T-helper 17 cell (primary cell): ENCODE measurements at regions not wholly inside any gene's neighbourhood (a gene's known extent, or its start where the extent isn't known, plus 50 kb on each side); places are given as distances from the start of the nearest gene placed in this dataset.
"Not testable (repeated sequence)": the region's sequence is repeated elsewhere in the genome, so short reads cannot be mapped to it uniquely, and the experiment has no call there.

Experiments used
- ATAC-seq: fragments of 150-1000 bp; cut with Tn5 transposase; 2 replicates; pipeline ENCODE4 v1.10.0; 2021; ENCODE audit warnings: mild to moderate bottlenecking, moderate library complexity
- DNase-seq, 3 donors: peaks; one replicate each; pipeline versions ENCODE4 v3.0.0 to v3.0.0-alpha.2; 2020 to 2021
- H3K9me3 ChIP-seq: one replicate; pipeline ENCODE4 v1.7.0; 2013; ENCODE audit warnings: low read length, mild to moderate bottlenecking; ENCODE audit not compliant: control insufficient read depth, poor library complexity, severe bottlenecking
- H3K27ac Mint-ChIP-seq: one replicate; pipeline ENCODE4 v1.8.0; 2022; ENCODE audit warnings: mild to moderate bottlenecking, moderate library complexity, mixed read lengths
- H3K27me3 Mint-ChIP-seq: one replicate; pipeline ENCODE4 v1.8.0; 2022; ENCODE audit warnings: mixed read lengths
- H3K36me3 Mint-ChIP-seq: one replicate; pipeline ENCODE4 v1.8.0; 2022; ENCODE audit warnings: low read depth, mixed read lengths
- H3K4me1 Mint-ChIP-seq: one replicate; pipeline ENCODE4 v1.8.0; 2022; ENCODE audit warnings: mild to moderate bottlenecking, mixed read lengths
- H3K4me3 Mint-ChIP-seq: one replicate; pipeline ENCODE4 v1.8.0; 2022; ENCODE audit warnings: mild to moderate bottlenecking, moderate library complexity, mixed read lengths

DNA sequence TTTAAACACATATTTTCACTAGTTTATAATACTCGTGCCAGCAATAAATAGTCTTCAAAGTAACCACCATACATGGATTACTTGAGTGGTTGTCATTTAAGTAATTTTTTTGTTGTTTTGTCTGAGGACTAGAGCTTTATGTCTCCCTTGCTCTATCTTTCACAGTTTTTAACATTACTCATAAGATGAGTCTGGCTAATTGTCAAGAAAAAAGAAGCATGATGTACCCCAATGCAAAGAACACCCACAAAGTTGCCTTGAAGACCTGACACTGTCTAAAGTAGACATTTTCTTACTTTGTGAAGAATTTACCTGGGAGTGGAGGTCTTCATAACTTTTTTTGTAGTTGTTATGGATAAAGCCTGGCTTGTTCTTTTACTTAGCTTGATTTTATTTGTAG is 210.4 kb upstream of the BRINP3 start:
- Mint-ChIP-seq H3K36me3 (no peaks in the 10 kb centered on the region), H3K4me1 (no peaks in the 10 kb centered on the region), H3K27ac (no peak overlapping the region), H3K27me3 (no peaks in the 10 kb centered on the region), H3K4me3 (no peak overlapping the region)
- H3K9me3 ChIP-seq = no peaks in the 10 kb centered on the region
- DNase-seq (no peak), ATAC-seq (no peak)

DNA sequence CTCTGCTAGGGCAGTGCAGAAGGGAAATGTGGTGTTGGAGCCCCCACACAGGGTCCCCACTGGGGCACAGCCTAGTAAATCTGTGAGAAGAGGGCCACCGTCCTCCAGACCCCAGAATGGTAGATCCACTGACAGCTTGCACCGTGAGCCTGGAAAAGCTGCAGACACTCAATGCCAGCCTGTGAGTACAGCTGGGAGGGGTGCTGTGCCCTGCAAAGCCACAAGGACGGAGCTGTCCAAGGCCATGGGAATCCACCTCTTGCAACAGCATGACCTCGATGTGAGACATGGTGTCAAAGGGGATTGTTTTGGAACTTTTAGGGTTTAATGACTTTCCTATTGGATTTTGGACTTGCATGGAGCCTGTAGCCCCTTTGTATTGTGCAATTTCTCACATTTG is 220.8 kb upstream of the BRINP3 start:
- not testable (repeated sequence) for ATAC-seq, H3K27me3 Mint-ChIP-seq, H3K36me3 Mint-ChIP-seq, H3K4me1 Mint-ChIP-seq, DNase-seq, H3K4me3 Mint-ChIP-seq, H3K27ac Mint-ChIP-seq, H3K9me3 ChIP-seq

DNA sequence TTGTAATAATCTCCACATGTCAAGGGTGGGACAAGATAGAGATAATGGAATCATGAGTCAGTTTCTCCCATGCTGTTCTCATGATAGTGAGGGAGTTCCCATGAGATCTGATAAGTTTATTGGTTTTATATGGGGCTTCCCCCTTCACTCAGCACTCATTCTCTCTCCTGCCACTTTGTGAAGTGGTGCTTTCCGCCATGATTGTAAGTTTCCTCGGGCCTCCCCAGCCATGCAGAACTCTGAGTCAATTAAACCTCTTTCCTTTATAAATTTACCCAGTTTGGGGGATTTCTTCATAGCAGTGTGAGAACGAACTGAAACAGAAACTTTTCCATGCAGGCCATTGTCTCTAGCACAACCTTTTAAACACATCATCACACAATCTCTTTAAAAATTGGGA is 221.5 kb upstream of the BRINP3 start:
- H3K4me3 Mint-ChIP-seq = no peak overlapping the region
- H3K36me3 Mint-ChIP-seq = no peaks in the 10 kb centered on the region
- H3K27ac Mint-ChIP-seq = no peak overlapping the region
- no peaks in the 10 kb centered on the region for H3K4me1 Mint-ChIP-seq
- no peaks in the 10 kb centered on the region for H3K27me3 Mint-ChIP-seq
- no peaks in the 10 kb centered on the region for H3K9me3 ChIP-seq
- ATAC-seq (no peak), DNase-seq (no peak)

DNA sequence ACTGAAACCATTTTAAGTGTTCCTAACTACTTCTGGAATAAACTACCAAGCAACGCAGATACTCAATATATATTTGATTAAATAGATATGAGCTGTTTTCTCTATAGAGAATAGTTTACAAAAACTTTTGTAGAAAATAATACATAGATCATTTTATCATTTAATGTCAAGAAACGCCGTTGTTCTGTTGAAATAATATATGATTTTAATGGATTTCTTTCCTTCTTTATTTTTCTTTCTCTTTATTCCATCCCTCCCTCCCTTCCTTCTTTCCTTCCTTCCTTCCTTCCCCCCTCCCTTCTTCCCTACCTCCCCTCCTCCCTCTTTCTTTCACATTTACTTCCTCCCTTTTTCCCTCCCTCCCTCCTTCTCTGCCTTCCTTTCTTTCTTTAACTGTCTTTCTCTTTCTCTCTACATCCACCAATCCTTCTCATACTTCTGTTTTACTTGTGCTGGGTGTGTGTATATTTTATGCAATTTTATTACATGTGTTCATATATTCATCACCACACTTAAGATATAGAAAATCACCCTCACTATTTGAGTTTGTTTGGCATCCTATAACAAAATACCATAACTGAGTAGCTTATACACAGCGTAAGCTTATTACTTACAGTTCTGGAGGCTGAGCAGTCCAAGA is 230.9 kb upstream of the BRINP3 start:
- Mint-ChIP-seq H3K27ac (no peak overlapping the region), H3K4me3 (no peak overlapping the region), H3K27me3 (no peaks in the 10 kb centered on the region), H3K4me1 (no peaks in the 10 kb centered on the region), H3K36me3 (no peaks in the 10 kb centered on the region)
- H3K9me3 ChIP-seq = peaks cover 2% of the 10 kb centered on the region
- ATAC-seq = no peak
- DNase-seq = no peak

DNA sequence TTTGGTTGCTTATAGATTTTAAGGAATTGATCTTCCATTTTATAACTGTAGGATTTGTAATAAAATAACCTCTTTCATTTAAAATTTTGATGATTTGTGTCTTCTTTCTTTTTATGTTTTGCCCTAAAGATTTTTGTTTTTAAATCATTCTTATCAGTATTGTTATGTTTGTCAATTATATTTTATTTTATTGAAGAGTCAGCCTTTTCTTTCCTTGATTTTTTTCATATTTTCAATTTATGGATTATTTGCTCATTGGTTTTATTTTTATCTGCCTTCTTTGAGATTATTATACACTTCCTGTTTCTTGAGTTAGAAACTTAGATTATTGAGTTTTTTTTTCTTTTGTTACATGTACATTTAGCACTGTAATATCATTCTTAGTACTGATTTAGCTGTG is 233.4 kb upstream of the BRINP3 start:
- Mint-ChIP-seq H3K4me1 (no peaks in the 10 kb centered on the region), H3K4me3 (no peak overlapping the region), H3K36me3 (no peaks in the 10 kb centered on the region), H3K27me3 (no peaks in the 10 kb centered on the region), H3K27ac (no peak overlapping the region)
- no peak for DNase-seq
- H3K9me3 ChIP-seq = no peaks in the 10 kb centered on the region
- ATAC-seq = no peak

DNA sequence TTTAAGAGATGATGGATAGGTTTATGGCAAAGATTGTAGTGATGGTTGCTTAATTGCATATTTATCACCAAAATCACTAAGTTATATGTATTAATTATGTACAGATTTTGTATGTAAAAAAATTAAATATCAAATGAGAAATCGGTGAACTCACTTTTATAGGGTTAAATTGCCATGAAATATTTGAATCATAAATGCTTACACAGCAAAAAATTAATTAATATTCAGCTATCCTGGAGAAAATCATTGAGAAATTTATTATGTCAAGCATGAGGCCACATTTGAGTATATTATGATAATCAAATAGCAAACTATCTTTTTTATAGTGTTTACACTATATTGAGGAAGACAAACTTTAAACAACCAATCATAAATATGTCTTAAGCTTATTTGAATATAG is 239.4 kb upstream of the BRINP3 start:
- H3K36me3 Mint-ChIP-seq = no peaks in the 10 kb centered on the region
- H3K4me3 Mint-ChIP-seq = no peak overlapping the region
- no peaks in the 10 kb centered on the region for H3K9me3 ChIP-seq
- no peak overlapping the region for H3K27ac Mint-ChIP-seq
- DNase-seq (no peak), ATAC-seq (no peak)
- no peaks in the 10 kb centered on the region for H3K4me1 Mint-ChIP-seq
- H3K27me3 Mint-ChIP-seq = no peaks in the 10 kb centered on the region

DNA sequence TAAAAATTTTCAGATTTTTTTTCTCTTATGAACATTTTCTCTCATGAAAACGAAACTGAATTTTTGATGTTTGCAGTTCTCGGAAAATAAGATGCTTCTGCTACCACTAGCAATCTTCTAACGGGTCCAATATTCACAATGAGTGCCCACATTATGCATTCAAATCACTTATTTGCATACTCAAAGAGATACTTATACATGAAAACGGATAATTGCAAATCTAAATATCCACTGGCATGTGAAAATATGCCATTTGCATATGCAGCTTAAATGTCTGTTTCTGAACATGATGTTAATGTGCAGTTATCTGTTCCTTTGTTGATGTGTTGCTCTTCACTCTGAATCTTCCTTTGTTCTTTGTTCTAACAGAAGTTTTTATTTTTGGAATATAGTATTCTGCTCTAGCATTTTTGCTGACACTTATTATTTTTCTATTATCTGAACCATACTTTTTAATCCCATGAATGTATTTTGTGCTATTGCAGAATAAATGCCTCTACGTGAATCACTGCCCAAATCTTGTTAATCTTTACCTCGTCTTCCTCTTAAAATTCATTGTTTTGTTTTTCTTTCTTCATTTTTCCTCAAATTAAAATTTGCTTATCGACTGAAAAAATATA is 259.4 kb upstream of the BRINP3 start:
- H3K27ac Mint-ChIP-seq = no peak overlapping the region
- no peak overlapping the region for H3K4me3 Mint-ChIP-seq
- H3K9me3 ChIP-seq = no peaks in the 10 kb centered on the region
- DNase-seq (no peak), ATAC-seq (no peak)
- H3K27me3 Mint-ChIP-seq = no peaks in the 10 kb centered on the region
- H3K4me1 Mint-ChIP-seq = no peaks in the 10 kb centered on the region
- H3K36me3 Mint-ChIP-seq = no peaks in the 10 kb centered on the region

DNA sequence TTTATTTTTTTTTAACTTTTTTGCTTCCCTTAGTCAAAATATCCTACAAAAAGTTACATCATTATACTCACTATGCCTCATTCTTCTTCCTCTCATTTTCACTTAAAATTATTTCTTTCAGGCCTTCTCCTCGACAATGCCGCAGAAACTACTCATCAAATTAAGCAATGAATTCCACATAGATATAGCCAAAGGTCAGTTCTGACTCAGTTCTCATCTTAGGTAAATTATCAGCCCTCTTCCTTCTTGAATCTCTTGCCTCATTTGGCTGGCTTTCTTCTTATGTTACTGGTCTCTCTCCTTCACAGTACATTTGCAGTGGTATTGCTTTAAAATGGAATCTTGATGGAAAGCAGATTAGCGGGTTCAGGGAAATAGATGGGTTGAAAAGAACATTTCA is 260.7 kb upstream of the BRINP3 start:
- Mint-ChIP-seq H3K4me1 (no peaks in the 10 kb centered on the region), H3K27ac (no peak overlapping the region), H3K4me3 (no peak overlapping the region), H3K36me3 (no peaks in the 10 kb centered on the region), H3K27me3 (no peaks in the 10 kb centered on the region)
- DNase-seq (no peak), ATAC-seq (no peak)
- no peaks in the 10 kb centered on the region for H3K9me3 ChIP-seq

DNA sequence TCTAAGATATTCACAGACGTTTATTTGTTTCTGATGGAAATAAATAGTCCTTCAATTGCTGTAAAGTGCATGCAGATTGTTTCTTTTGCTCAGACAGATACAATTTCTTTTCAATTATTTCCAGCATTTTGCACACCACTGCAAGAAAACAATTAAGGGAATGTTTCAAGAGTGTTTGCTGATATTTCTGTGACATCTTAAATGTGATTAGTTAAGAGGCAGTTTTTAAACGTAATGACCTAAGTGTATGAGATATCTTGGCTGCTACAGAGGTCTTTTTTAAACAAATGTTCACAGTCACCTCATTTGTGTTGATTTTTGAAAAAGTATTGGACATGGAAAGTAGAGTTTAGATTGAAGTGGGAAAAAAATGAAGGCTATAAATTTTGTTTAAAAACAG is 262.3 kb upstream of the BRINP3 start:
- Mint-ChIP-seq H3K27ac (no peak overlapping the region), H3K4me1 (no peaks in the 10 kb centered on the region), H3K4me3 (no peak overlapping the region), H3K27me3 (no peaks in the 10 kb centered on the region), H3K36me3 (no peaks in the 10 kb centered on the region)
- no peaks in the 10 kb centered on the region for H3K9me3 ChIP-seq
- DNase-seq (no peak), ATAC-seq (no peak)

DNA sequence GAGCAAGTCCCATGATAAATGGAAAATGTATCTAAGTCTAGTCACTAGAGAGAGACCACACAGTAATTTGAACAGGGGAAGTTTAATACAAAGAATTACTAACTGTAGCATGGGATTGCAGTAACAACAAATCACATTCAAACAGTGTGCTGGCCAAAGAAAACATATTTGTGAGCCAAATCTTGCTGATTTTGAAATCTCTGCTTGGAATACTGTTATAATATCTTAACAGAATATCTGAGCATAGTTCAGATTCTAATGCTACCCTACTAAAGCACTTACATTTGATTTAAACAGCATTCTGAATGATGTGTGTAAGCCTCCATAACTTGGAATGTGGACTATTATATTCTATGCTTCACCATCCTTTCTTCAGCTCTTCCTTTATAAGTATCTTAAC is 270.0 kb upstream of the BRINP3 start:
- H3K27ac Mint-ChIP-seq = no peak overlapping the region
- ATAC-seq (no peak), DNase-seq (no peak)
- H3K4me1 Mint-ChIP-seq = no peaks in the 10 kb centered on the region
- H3K36me3 Mint-ChIP-seq = no peaks in the 10 kb centered on the region
- H3K27me3 Mint-ChIP-seq = no peaks in the 10 kb centered on the region
- H3K4me3 Mint-ChIP-seq = no peak overlapping the region
- H3K9me3 ChIP-seq = no peaks in the 10 kb centered on the region

DNA sequence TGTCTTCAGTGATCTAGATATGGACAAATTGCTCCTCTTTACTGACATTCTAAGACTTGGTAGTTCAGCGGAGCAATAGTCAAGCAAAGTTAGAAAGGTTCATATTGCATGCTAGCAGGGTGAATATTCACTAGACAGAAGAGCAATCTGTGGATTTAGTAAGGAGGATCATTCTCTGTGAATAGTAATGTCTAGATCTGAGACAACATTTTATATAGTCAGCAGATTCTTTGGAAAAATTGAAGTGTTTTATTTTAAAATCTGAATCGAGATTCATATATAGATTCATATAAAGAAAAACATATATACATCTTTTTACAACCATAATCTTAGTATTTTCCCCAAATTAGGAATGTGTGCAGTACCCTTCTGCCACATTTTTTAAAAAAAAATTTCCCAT is 274.5 kb upstream of the BRINP3 start:
- ATAC-seq = no peak
- Mint-ChIP-seq H3K36me3 (no peaks in the 10 kb centered on the region), H3K4me3 (no peak overlapping the region), H3K27me3 (no peaks in the 10 kb centered on the region), H3K4me1 (no peaks in the 10 kb centered on the region), H3K27ac (no peak overlapping the region)
- no peak for DNase-seq
- H3K9me3 ChIP-seq = no peaks in the 10 kb centered on the region

DNA sequence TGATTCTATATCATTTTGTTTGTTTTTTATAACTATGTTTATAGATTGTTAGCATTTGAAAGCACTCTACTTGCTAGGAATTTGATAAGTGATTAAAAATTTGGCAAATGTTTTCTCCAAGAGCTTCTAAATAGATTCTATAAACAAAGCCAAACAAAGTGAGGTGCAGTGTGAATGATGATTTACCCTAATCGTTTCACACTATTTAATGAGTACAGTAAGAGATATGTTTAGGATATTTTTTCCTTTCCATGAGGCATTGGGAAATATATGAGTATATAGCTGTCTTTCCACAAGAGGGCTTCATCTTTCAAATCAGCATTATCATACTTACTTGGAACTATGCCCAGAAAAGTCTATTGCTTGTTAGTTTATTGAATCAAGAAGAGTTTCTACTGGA is 277.0 kb upstream of the BRINP3 start:
- Mint-ChIP-seq H3K4me1 (no peaks in the 10 kb centered on the region), H3K4me3 (no peak overlapping the region), H3K27me3 (no peaks in the 10 kb centered on the region), H3K27ac (no peak overlapping the region), H3K36me3 (no peaks in the 10 kb centered on the region)
- ATAC-seq (no peak), DNase-seq (no peak)
- H3K9me3 ChIP-seq = no peaks in the 10 kb centered on the region

DNA sequence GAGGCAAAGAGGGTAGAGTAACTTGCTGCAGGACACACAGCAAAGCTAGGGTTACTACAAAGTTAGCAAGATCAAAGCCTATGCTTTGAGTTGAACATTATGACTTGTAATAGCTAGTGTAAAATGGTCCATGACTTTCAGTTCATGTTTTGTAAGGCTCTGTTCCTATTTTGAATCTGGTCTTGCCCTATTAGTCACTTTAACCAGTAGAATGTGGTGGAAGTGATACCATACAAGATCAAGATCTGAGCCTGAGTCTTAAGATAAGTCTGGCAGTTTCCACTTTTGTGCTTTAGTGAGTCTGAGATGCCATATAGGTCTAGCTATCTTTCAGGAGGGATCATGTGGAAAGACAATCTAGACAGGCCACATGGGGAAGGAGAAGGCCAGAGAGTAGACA is 282.1 kb upstream of the BRINP3 start:
- DNase-seq (no peak), ATAC-seq (no peak)
- no peaks in the 10 kb centered on the region for H3K27me3 Mint-ChIP-seq
- no peak overlapping the region for H3K4me3 Mint-ChIP-seq
- no peaks in the 10 kb centered on the region for H3K36me3 Mint-ChIP-seq
- no peak overlapping the region for H3K27ac Mint-ChIP-seq
- H3K9me3 ChIP-seq = no peaks in the 10 kb centered on the region
- H3K4me1 Mint-ChIP-seq = no peaks in the 10 kb centered on the region

DNA sequence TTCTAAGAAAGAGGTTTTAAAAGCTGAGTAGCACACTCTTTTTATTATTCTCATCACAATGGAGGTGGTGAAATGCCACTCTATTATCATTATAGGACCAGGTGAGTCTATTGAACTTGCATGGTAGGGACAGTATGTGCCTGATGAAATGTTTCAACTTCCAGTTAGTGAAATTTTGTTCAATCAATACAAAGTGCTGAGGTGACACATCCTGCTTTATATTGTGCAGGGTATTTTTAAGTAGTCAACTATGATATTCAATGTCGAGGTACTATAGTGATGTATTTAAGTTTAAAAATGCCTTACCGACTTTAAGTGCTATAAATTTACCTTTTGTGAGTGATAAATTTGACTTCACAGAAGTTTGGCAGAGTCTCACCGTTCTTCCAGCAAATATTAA is 284.7 kb upstream of the BRINP3 start:
- no peaks in the 10 kb centered on the region for H3K9me3 ChIP-seq
- Mint-ChIP-seq H3K4me1 (no peaks in the 10 kb centered on the region), H3K4me3 (no peak overlapping the region), H3K27ac (no peak overlapping the region), H3K36me3 (no peaks in the 10 kb centered on the region), H3K27me3 (no peaks in the 10 kb centered on the region)
- ATAC-seq = no peak
- no peak for DNase-seq
